GM18508 (cell line): ENCODE measurements at regions not wholly inside any gene's neighbourhood (a gene's known extent, or its start where the extent isn't known, plus 50 kb on each side); places are given as distances from the start of the nearest gene placed in this dataset.

Source experiments
- ATAC-seq: cut with Tn5 transposase; IDR thresholded peaks from one replicate; pipeline ENCODE4 v1.9.1; 2021; ENCODE audit warnings: moderate number of reproducible peaks; ENCODE audit not compliant: insufficient read depth, unreplicated experiment

DNA sequence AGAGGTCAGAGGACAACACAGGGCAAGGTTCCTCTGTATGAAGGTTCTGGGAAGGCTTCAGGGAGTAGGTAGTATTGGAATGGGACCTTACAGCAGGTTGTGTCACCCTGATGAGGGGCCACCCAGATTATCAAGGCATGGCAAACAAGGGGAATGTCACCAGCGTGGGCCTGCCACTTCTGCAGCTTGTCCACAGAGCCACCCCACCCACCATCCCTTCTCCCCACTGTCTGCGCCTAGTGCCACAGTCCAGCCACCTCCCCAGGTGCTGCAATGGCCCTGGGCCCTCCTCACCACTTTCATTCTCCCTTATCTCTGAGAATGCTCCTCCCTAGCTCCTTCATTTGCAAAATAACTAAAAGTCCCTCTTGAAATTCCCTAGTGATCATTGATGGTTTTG, 170.3 kb downstream of the TTC32 start:
- no peak for ATAC-seq

DNA sequence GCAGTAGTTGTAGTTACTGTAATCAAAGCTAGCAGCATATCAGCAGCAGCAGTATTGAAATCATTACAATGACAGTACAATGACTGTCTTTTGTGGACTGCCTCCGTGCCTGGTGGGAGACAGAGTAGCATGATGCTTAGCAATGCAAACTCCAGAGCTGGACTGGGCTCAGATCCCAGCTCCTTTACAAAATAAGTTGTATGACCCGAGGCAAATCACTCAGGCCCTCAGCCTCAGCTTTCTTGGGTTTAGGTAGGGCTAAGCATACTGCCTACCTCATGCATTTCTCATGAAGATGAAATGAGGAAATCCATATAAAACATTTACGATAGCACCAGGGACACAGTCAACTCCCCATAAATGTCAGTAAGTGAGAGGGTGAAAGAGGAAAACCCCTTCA, 170.7 kb downstream of the TTC32 start:
- ATAC-seq: no peak

DNA sequence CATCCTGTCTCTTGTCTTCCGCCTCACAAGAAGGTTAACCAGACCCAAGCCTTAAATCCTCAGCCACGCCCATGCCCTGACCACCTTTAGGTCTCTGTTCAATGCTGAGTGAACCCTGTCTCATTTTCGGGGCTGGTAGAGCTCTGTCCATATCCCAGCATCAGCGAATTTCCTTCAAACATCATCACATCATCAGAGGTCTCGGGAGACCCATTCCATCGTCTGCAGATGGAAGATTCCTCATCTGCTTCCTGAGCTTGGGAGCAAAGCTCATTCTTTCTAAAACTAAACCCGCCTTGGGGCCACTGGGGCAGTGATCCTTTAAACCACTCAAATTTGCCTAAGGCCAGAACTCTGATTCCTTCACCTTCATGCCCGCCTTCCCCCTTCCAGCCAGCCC, 173.7 kb downstream of the TTC32 start:
- ATAC-seq: no peak

DNA sequence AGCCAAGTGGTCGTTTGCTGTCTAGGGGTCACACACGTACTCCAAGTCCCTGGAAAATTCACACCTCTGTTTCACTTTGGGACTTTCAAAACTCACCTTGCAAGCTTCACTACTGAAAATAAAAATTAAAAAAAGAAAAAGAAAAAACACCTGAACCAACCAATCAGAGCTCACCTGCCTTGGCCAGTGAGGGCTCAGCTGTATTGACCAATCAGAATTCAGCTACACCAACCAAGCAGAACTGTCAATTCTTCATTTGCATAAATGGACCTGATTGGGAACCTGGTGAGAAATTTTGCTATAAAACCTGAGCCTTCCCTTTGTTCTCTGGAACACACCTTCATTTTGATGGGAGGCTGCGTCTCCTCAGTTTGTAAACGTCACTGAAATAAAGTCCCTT, 176.4 kb downstream of the TTC32 start:
- ATAC-seq: no peak

DNA sequence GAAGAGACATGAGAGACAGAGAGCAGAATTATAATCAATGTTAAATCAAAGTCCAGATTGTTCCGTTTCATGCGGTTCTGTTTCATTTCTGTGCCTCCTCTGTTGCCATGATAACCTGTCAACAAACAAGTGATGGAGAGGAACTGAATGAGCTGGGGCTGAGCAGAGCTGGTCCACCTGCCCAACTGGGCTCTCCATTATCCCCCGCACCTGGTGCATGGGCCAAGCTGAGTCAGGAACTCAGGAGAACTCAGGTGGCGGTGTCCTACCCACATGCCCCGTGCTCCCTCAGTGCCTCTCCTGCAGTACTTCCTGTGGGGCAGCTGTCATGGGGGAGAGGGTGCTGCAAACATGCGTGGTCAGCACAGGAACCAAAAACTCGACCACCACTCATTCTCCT, 178.8 kb downstream of the TTC32 start:
- ATAC-seq: no peak

DNA sequence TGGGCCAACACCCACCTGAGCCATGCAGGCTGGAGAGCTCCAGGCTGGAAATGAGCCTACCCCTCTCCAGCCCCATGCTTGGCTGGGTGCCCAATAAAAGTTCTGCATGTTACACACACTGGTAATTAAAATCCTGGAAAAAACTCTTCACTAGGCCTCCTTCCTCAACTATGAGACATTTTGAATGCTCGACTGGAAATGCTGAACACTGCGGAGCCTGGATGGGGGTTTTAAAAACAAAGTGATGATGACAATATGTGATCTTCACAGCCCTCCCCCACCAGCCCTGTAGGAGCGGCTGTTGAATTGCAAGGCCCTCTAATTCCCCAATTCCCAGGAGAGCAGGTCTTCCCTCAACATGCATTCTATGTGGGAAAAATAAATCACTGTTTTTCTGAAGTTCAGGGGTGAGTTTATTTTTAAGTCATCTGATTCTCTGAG, 179.2 kb downstream of the TTC32 start:
- ATAC-seq: no peak

DNA sequence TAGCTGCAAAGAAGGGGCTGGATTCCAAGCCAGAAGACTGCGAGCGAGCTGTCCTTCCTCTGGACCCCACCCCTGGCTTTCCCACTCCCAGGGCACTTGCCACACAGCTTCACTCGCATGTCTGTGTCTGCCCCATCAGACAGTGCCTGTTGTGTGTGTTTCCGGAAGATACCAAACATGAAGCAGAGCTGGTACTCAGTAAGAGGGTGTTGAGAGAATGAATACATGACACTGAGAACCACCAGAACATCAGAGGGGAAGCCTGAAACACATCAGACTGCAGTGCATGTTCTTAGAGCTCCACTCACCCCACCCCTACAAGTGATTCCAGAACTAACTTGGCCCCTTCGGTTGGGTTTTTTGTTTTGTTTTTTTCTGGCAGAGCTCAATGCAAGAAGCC, 181.5 kb downstream of the TTC32 start:
- ATAC-seq: no peak

DNA sequence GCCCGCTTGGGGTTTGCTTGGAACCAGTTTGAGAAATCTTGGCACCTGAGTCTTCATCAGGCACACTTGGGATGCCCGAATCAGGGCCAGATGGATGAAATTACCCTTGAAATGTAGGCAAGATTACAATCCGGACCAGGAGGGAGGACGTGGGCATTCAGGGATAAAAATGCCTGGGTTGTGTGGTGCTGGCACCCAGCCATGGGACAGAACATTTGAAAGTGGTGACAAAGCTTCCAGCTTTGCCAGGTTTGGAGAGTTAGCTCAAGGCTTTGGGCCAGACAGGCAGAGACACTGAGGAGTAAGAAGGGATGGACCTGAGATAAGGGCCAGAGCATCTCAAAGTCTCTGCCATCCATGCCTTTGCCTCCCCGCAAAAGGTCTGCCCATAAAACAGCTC, 182.2 kb downstream of the TTC32 start:
- ATAC-seq: no peak

DNA sequence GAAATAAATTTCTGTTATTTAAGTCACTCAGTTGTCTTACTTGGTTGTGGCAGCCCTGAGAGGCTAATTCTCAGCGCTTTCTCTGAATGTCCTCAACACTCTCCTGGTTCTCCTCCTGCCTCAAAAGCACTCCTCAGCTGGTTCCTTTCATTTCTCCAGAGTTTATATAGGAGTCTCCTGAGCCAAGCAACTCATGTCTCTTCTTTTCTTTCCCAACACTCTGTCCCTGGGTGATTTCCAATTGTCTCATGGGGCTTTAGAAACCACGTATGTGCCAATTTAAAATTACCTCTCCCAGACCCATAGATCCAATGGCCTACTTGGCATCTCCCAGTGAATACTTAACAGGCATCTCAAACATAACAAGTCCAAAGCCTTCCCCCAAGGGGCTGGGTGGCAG, 184.3 kb downstream of the TTC32 start:
- ATAC-seq: no peak

DNA sequence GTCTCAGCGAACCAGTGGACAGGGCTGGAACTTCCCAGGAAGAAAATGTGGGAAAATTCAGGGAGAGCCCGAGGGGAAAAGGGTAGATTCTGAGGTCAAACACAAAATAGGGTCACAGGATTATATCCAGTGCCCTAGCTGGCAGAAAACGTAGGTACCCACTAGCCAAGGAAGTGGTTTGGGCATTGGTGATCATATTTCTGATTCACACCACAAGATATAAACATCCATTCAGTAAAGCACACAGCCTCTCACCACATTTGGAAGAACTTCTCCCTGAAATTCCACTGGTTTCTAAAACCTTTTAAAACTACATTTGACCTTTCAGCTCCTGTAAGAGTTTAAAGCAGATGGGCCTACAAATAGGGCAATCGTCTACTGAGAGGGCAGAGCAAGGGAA, 186.9 kb downstream of the TTC32 start:
- no peak for ATAC-seq

DNA sequence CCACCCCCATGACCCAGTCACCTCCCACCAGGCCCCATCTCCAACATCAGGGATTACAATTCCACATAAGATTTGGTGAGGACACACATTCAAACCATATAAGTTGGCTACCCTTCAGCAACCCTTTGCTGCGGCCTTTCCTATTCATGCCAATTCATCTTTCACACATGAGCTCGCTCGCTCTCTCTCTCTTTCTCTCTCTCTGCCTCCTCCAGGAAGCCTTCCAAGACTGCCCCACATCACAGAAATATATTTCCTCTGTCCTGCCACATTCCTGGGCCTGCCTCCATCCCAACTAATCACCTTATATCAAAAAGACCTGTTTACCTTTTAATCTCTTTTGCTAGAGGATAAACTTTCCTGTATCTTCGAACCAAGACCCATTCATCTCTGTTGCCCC, 188.9 kb downstream of the TTC32 start:
- no peak for ATAC-seq

DNA sequence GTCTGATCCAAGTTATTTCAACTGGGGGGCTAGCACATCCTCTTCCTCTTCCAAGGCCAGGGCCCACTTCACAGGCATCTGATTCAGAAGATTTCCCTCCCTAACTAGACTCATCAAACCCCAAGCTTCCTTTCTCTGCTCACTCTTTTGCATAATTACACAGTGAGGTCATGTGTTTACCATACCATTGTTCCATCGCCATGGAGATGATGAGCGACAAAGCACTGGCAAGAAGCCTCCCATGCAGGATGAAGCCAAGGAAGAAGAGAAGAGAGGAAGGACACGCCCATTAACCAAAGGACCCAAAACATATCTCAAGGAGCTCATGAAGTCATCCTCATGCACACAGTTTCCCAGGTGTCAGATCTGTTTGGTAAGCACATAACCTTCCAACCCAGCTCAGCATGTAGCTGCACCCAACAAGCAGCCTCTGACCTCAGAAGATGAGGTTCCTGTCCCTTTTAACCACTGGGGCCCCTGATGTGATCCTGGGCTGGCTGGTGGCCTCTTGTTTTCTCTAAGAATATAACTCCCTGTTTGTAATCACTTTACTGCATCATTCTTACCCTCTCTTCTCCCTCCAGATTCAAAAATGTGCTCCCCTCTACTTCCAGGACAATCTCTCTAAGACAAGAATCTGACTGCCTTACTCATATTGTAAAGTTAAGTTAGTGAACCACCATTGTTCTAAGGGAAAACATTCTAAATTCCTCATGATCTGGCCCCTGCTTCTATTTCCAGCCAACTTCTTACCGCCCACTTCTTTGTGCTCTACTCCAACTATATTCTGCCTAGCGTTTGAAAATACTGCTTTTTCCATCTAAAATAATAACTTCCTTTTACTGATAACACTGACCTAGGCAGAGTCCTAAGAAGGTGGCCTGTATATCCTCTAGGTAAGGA, 190.1 kb downstream of the TTC32 start:
- ATAC-seq: no peak

DNA sequence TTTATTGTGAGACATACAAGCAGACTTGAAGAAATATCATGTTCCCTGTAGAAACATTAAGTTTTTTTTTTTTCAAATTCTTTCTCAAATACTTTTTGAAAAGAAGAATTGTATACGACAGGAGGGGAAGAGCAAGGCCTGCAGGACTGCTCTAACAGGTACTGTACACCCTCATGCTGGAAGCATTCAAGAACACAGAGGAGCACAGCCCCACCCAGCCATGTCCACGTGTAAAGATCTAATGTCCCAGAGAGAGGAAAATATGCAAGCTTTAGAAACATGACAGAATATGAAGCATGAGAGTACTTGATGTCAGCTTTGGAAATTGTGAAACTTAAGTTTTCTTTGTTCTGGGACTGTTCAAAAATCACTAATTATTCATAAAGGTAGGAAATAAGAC, 191.6 kb downstream of the TTC32 start:
- ATAC-seq: no peak

DNA sequence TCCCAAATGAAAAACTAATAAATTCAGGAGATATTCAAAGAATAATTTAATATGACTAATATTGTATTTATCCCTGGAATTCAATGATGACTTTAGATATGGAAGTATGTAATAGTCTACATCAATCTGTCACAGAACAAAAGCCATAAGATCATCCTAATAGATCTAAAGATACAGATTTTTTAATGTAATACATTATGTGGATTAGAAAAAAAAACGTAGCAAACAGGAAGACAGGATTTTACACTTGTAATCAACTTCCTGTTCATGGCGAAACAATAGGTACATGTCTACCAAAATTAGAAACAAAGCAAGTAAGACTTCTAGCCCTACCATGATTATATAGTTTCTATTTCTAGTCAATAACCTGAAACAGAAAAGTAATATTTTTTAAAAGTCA, 192.2 kb downstream of the TTC32 start:
- ATAC-seq: no peak

DNA sequence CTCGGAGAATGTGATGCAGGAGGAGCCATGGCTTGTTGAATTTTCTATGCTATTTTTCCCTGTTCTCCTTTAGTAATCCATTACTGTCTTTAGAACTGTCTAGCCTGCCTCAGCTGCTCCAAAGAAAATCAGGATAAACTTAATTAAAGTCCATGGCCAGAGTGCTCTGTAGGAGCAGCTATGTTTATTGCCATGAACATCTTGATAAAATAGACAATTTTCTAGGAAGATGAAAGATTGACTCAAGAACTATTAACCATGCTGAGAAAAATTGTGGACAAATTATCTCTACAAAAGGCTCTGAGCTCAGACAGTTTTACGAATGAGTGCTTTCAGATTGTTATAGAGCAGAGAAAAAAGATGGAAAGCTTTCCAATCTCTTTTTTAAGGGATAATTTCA, 193.0 kb downstream of the TTC32 start:
- no peak for ATAC-seq

DNA sequence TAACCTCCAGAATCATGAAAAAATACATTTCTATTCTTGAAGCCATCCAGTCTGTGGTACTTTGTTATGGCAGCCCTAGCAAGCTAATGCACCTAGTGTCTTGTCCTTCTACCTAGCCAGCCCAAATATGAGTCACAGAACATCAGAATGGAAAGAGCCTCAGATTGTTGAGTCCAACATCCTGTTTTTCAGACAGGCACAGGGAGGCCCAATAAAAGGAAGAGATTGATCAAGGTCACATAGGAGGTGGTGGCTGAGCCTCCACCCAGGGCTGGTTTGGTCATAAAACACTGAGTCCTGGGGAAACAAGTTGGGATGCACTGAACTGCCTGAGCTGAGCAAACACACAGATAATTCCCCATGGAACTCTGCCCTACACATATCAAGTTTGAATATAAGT, 195.5 kb downstream of the TTC32 start:
- ATAC-seq: no peak

DNA sequence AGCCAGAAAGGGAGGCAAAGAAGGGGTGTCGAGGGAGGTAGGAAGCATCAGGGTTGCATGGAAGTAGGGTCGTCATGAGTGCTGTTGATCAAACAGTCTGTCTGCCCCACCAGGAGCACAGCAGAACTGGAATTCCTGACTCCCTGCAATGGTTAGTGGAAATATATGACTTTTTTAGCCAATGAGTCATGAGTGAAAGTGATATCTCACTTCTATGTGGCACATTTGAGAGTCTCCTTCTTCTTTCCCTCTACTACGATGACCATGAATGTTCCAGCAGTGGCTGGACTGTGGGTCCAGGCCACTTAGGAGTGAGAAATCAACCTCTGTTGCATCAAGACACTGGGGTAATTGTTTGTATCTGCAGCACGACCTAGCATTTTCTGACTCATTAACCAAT, 199.5 kb downstream of the TTC32 start:
- ATAC-seq: no peak

DNA sequence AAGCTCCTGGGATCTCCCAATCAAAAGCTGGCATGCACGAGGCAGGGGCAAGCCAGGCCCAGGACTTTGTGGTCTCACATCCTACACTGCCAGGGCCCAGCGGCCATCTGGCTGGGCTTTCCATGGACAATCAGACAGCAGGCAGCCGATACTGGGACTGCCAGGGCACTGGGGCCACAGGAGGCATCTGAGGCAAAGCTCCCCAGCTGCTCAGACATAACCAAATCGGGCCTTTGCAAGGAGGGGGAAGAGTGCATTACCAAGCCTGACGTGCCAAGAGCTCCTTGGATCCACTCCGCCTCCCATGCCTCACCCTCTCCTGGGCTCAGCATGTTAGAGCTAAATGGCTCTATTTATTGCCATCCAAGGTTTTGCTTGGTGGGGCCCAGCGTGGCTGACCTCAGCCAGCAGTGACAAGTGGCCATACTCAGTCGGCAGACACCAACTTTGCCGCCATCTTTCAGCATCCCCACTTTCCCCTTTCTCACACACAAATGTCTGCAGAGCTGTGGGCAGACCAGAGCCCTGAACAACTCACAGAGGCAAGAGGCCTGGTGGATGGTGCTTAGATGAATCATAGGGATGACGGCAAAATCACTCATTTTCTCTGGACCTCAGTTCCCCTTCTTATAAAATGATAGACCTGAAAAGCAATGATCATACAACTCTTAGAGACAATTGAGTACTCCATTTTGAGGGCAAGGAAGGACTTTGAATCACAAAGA, 200.8 kb downstream of the TTC32 start:
- ATAC-seq: no peak

DNA sequence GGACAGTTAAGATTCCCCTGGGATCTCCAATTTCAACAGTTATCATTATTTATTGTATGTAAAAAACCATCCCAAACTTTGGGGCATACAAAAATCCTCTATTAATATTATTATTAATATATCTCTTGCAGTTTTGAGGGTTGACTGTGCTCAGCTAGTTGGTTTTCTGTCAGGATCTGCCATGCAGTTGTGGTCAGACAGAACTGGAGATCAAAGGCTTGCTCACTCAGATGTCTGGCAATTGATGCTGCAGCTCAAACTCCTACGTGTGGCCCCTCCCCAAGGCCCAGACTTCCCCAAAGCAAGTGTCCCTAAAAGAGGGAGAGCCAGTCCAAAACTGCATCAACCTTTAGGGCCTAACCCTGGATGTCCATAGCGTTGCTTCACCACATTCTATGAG, 204.7 kb downstream of the TTC32 start:
- no peak for ATAC-seq

DNA sequence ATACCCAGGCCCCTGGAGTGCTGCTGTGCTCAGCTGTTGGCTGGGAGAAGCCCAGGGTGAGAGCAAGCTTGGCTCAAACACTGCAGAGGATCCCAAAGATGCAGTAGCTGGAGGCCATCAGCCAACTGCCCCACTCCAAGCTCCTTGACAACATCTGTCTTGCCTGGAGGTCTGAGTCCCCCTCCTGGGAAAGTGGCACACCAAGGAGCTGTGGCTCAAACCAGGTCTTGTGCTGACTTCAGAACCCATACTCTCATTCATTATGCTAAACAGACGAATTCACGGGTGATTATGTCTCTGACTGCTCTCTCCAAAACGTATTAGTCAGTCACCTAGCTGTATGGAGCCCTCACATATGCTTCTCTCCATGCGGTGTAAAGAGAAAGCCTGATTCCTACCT, 206.1 kb downstream of the TTC32 start:
- ATAC-seq: no peak

DNA sequence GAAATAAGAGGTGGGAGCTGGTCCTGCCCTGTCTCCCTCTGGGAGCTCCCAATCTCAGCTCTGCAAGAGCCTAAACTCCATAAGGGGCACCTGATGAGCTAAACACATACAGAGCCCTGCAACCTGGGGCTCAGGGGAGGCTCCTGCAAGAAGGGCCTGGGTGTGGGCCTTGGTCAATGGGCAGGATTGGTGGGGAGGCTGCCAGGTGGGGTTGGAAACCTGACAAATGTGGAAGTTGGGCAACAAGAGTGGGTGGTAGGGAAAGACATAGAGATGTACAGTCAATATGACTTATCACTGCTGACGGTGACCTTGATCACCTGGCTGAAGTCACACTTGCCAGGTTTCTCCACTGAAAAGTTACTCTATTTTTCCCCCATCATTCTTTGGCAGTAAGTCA, 209.9 kb downstream of the TTC32 start:
- ATAC-seq: no peak

DNA sequence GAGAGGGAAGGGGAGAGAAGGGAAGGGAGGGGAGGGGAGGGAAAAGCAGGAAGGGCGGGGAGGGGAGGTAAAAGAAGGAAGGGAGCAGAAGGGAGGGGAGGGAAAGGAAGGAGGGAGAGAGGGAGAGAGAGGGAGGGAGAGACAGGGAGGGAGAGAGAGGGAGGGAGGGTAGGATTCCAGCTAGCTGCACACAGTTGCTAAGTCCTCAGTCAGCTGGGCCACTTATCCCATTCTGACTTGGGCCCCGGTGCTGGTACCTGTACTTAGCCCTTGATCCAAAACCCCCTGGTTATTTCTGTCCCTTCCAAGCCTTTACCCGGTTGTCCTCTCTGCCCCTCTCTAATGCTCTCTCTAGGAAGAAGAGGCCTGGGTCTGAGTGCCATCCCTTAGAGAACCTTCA, 211.4 kb downstream of the TTC32 start:
- no peak for ATAC-seq
